T-helper 1 cell (primary cell): ENCODE measurements at regions not wholly inside any gene's neighbourhood (a gene's known extent, or its start where the extent isn't known, plus 50 kb on each side); places are given as distances from the start of the nearest gene placed in this dataset.

Experiments used
- DNase-seq, 5 donors: peaks; one replicate each; pipeline ENCODE4 v3.0.0-alpha.2; 2012 to 2020

GRCh38 chr18:40708726-40709125, 1246.3 kb upstream of the PIK3C3 start:
- DNase-seq: no peak

- no peak for DNase-seq
Measured at GRCh38 chr18:40707797-40708196, 1247.2 kb upstream of the PIK3C3 start.

- DNase-seq: no peak
Measured at GRCh38 chr18:40698129-40698528, 1256.9 kb upstream of the PIK3C3 start.

GRCh38 chr18:40695526-40695925, 1259.5 kb upstream of the PIK3C3 start:
- DNase-seq: no peak

- no peak for DNase-seq
Measured at GRCh38 chr18:40692871-40693270, 1262.2 kb upstream of the PIK3C3 start.

GRCh38 chr18:40690062-40690461, 1265.0 kb upstream of the PIK3C3 start:
- no peak for DNase-seq

- no peak for DNase-seq
Measured at GRCh38 chr18:40687399-40687798, 1267.6 kb upstream of the PIK3C3 start.

- DNase-seq: no peak
Measured at GRCh38 chr18:40686836-40687235, 1268.2 kb upstream of the PIK3C3 start.

GRCh38 chr18:40685219-40685618, 1269.8 kb upstream of the PIK3C3 start:
- no peak for DNase-seq

GRCh38 chr18:40678318-40678717, 1276.7 kb upstream of the PIK3C3 start:
- no peak for DNase-seq

- DNase-seq: no peak
Measured at GRCh38 chr18:40676668-40677067, 1278.4 kb upstream of the PIK3C3 start.

- no peak for DNase-seq
Measured at GRCh38 chr18:40673150-40673549, 1281.9 kb upstream of the PIK3C3 start.

- no peak for DNase-seq
Measured at GRCh38 chr18:40672590-40672989, 1282.4 kb upstream of the PIK3C3 start.

- DNase-seq: no peak
Measured at GRCh38 chr18:40670668-40671375, 1284.2 kb upstream of the PIK3C3 start.

GRCh38 chr18:40662898-40663437, 1292.1 kb upstream of the PIK3C3 start:
- DNase-seq: no peak

- no peak for DNase-seq
Measured at GRCh38 chr18:40653682-40654081, 1301.4 kb upstream of the PIK3C3 start.

- DNase-seq: no peak
Measured at GRCh38 chr18:40652321-40652720, 1302.7 kb upstream of the PIK3C3 start.

- DNase-seq: no peak
Measured at GRCh38 chr18:40651163-40651562, 1303.9 kb upstream of the PIK3C3 start.

GRCh38 chr18:40642692-40643229, 1312.3 kb upstream of the PIK3C3 start:
- DNase-seq: no peak

- DNase-seq: no peak
Measured at GRCh38 chr18:40631319-40631718, 1323.7 kb upstream of the PIK3C3 start.

- no peak for DNase-seq
Measured at GRCh38 chr18:40630496-40630895, 1324.5 kb upstream of the PIK3C3 start.

GRCh38 chr18:40624959-40625358, 1330.1 kb upstream of the PIK3C3 start:
- DNase-seq: no peak

GRCh38 chr18:40613721-40614120, 1341.3 kb upstream of the PIK3C3 start:
- no peak for DNase-seq

- no peak for DNase-seq
Measured at GRCh38 chr18:40612356-40612755, 1342.7 kb upstream of the PIK3C3 start.

- no peak for DNase-seq
Measured at GRCh38 chr18:40608226-40608625, 1346.8 kb upstream of the PIK3C3 start.
